AG20443 (cell line): ENCODE measurements at regions not wholly inside any gene's neighbourhood (a gene's known extent, or its start where the extent isn't known, plus 50 kb on each side); places are given as distances from the start of the nearest gene placed in this dataset.
A peak's percentile ranks its signal among the peaks of the same experiment; 100 is the strongest.

Experiments
- DNase-seq: peaks from one replicate; pipeline ENCODE4 v3.0.0; 2012; ENCODE audit warnings: low spot score, mixed read lengths

- DNase-seq, result no peak
Measured at GRCh38 chr7:12456506-12456905, 52.8 kb upstream of the VWDE start.

GRCh38 chr7:12458520-12459131, 55.0 kb upstream of the VWDE start:
- peak; percentile 47 for DNase-seq

- no peak for DNase-seq
Measured at GRCh38 chr7:12467837-12468236, 64.2 kb upstream of the VWDE start.

GRCh38 chr7:12469568-12469967, 65.9 kb upstream of the VWDE start:
- DNase-seq, result no peak

GRCh38 chr7:12470930-12471329, 67.3 kb upstream of the VWDE start:
- no peak for DNase-seq

GRCh38 chr7:12474035-12474434, 70.4 kb upstream of the VWDE start:
- DNase-seq, result no peak

- DNase-seq, result no peak
Measured at GRCh38 chr7:12475362-12476063, 71.8 kb upstream of the VWDE start.

GRCh38 chr7:12477620-12478019, 74.0 kb upstream of the VWDE start:
- DNase-seq, result no peak

GRCh38 chr7:12481722-12482121, 78.1 kb upstream of the VWDE start:
- DNase-seq, result no peak

- DNase-seq, result no peak
Measured at GRCh38 chr7:12485845-12486244, 82.2 kb upstream of the VWDE start.

GRCh38 chr7:12488341-12488740, 82.2 kb upstream of the SCIN start:
- no peak for DNase-seq

GRCh38 chr7:12490107-12490688, 80.3 kb upstream of the SCIN start:
- DNase-seq, result peak; percentile 24

GRCh38 chr7:12490940-12491339, 79.6 kb upstream of the SCIN start:
- no peak for DNase-seq

- DNase-seq, result no peak
Measured at GRCh38 chr7:12491526-12491925, 79.0 kb upstream of the SCIN start.

GRCh38 chr7:12493407-12493806, 77.1 kb upstream of the SCIN start:
- no peak for DNase-seq

GRCh38 chr7:12493863-12494686, 76.4 kb upstream of the SCIN start:
- DNase-seq, result no peak

- no peak for DNase-seq
Measured at GRCh38 chr7:12494687-12495024, 75.9 kb upstream of the SCIN start.

GRCh38 chr7:12496901-12497674, 73.4 kb upstream of the SCIN start:
- DNase-seq, result peak; percentile 41

- no peak for DNase-seq
Measured at GRCh38 chr7:12504149-12504548, 66.4 kb upstream of the SCIN start.

GRCh38 chr7:12508005-12508404, 62.5 kb upstream of the SCIN start:
- no peak for DNase-seq

GRCh38 chr7:12508554-12508953, 62.0 kb upstream of the SCIN start:
- no peak for DNase-seq

- no peak for DNase-seq
Measured at GRCh38 chr7:12517451-12517850, 53.1 kb upstream of the SCIN start.
